ENCODE measurements at regions not wholly inside any gene's neighbourhood (a gene's known extent, or its start where the extent isn't known, plus 50 kb on each side); places are given as distances from the start of the nearest gene placed in this dataset.
A peak's percentile ranks its signal among the peaks of the same experiment; 100 is the strongest.
"Not testable (repeated sequence)": the region's sequence is repeated elsewhere in the genome, so short reads cannot be mapped to it uniquely, and the experiment has no call there.

GRCh38 chr3:34013818-34014570 lies 215.6 kb downstream of the PDCD6IP start:
- no peak for DNase-seq

GRCh38 chr3:34015204-34016142 lies 217.0 kb downstream of the PDCD6IP start:
- no peak for DNase-seq

- DNase-seq, result peak; percentile 20 to 35
These were observed 218.6 kb downstream of the PDCD6IP start for GRCh38 chr3:34016925-34017587.

DNA sequence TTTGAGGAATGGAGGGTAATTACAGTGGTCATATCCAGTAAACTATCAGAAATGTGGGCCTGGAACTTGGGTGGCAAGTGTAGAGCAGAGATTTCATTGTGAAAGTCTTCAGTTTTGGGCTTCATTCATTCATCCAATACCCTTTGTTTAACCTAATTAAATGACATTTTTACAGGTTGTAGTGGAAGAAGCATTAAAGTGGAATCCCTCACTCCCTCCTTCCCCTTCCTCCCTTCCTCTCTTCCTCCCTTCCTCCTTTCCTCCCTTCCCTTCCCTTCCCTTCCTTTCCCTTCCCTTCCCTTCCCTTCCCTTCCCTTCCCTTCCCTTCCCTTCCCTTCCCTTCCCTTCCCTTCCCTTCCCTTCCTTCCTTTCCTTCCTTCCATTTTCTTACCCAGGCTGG lies 219.3 kb downstream of the PDCD6IP start:
- no peak for DNase-seq

GRCh38 chr3:34019158-34019557 lies 220.7 kb downstream of the PDCD6IP start:
- no peak for DNase-seq

DNA sequence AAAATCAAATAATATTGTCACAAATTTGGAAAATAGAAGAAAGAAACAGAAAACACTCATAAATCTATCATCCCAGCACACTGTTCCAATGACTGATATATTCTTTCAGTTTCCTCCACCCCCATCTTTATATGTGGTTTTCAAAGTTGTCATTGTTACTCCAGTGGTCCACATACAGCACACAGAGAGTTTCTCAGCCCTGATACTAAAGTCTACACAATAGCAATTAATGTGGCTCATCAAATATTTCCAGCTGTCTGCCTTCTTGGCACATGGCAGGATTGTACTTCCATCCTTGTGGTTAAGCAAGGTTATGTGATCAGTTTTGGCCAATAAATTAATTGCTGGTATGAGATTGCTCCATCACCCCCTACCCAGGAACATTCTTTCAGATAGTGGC lies 221.7 kb downstream of the PDCD6IP start:
- DNase-seq, result no peak

DNA sequence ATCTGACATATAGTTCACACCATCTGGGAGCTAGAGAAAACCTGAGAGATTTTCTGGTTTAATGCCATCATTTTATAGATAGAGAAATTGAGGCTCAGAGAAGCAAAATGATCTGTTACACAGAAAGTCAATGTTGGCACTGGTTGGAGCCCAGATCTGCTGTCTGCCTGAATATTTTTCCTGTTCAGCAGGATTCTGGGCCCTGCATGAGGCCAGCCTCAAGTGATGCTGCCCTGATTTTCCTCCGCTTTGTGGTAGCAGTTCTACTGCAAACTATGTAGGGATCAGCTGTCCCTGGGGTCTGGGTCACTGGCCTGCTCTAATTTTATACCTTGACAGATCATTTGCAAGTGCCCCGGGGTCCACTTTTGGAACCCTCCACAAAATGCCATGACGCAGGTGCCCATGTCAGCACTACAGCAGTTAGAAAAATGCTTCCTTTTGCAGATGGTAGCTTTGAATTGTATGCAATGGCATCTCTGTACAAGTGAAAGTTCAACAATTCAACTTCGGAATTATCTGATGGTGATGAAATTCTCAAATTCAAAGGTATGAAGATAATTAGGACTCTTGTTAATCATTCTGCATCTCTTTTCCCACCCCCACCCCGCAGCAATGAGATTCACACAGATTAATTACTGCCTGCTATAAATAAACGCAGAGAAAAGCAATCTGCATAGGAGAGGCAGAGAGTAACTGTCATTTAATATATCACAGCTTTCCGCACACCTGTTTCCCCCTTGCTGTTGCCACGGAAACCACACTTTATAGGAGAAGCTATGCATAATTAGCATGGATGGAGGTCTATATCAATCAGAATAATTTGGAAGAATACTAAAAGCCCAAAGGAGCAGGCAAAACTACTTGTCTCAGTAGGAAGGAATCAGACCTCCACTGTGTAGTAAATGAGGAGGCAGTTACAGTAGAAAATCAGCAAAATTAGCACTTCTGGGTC lies 222.6 kb downstream of the PDCD6IP start:
- DNase-seq, result no peak

DNA sequence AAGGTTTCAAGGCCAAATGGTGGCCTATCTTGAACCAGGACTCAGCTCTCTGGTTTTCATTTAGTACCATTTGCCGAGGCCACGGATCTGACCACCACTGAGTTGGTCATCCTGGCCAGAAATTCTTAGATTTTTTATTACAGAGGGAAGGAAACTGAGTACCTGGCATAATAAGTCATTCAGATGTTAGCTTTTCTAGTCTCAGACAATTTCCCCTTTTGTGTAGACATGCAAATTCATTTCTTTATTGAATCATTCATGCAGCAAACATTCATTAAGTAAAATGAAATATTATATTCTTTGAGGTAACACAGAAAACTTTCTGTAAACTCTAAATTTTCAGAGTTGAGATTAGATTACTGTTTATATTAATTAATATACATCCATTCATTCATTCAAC lies 223.7 kb downstream of the PDCD6IP start:
- no peak for DNase-seq

DNA sequence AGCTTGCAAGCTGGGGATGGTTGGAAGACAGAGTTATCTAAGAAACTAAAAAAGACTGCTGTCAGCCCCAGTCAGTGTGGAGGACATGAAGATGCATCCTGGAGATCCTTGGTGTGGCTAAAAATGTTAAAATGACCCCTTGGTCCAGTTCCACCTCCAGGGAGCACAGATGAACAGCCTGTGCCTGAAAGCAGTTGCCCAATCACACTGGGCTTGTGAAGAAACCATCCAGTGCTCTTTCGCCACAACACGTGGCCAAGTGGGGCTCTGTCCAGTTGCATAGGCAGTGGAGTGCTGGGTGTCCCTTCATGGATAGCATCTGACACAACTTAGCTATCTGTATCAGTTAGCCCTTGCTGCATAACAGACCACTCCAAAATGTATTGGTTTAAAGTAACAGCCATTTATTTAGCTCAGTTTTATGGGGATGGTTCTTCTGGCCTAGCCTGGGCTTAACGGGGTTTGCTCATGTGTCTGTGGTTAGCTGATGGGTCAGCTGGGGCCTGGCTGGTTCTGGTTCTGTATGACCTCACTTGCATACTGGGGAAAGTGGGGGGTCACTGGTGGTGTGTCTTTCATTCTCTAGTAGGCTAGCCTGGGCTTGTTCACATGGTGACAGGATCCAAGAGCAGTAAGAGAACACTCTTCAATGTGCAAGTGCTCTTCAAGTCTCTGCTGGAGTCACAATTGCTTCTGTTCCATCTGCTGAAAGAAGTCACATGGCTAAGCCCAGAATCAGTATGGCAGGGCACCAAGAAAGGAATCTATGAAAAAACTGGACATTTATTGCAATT lies 226.2 kb downstream of the PDCD6IP start:
- no peak for DNase-seq

DNA sequence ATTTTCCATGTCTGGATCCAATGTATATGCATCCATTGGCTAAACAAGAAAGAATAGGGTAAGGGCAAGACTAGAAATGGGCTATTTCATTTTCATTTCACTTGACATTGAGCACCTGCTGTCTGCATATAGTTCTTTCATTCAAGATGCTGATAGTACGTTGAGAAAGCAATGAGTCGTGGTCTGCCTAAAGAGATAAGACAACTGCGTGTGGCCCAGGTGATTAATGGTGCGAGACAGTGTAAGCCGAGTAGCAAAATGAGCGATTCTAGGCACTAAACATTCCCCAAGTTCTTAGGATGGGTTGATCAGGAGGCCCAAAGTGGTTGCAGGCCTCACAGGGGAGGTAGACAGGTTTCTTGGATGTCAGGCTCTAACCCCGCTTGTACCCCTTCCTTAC lies 235.4 kb downstream of the PDCD6IP start:
- DNase-seq, result no peak

GRCh38 chr3:34034840-34035239 lies 236.4 kb downstream of the PDCD6IP start:
- no peak for DNase-seq

DNA sequence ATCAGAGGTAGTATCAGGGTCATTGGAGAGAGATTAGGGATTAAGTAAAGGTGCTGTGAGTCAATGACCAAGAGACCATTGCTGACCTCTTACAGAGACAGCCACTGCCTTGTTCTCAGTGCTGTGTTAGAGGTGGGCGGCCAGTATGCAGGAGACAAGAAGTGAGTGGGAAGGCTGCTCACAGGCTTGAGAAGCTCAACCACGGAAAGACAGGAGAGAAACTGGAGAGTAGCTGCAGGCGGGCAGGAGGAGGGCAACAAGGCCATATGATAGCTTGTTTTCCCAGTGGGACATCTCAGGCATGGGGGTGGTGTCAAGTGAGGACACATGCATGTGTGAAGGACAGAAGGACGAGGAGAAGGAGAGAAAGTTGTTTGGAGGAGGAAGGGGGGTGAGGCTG lies 237.3 kb downstream of the PDCD6IP start:
- DNase-seq, result no peak

GRCh38 chr3:34037260-34037659 lies 238.8 kb downstream of the PDCD6IP start:
- no peak for DNase-seq

- no peak for DNase-seq
These were observed 239.7 kb downstream of the PDCD6IP start for GRCh38 chr3:34038131-34038530.

DNA sequence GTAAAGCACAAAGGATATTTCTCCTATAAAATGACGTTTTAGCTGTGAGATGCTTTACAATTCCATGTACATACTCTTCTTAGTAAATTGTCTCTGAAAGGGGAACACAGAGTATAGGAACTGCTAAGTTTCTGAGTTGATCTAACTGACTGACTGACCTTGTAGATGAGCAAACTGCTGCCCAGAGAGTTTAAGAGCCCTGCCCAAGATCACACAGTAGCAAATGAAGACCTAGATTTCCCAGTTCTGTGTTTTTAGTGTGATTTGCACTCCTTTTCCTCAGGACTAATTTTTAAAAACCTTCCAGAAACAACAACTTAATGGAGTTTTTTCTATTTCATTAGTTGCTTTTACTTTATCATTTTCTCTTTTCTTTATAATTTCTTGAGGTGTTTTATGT lies 247.7 kb downstream of the PDCD6IP start:
- no peak for DNase-seq

DNA sequence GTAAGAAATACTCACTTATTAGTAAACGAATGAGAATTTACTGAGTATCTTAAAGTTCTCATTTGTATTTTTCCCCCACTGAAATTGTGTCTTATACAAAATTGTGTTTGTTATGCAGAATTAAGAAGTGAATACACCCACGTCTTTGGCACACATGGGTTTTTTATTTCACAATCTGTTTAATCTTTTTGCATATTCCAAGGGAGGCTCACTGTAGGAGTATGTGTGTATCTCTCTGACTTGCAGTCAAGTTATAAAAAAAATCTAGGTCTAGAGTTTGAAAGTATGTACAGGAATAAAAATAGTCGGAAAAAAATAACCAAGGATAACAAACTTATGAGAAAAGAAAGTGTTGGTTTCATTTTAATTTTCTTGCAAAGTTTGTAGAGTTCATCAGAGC lies 255.2 kb downstream of the PDCD6IP start:
- no peak for DNase-seq

- DNase-seq, result no peak
These were observed 257.9 kb downstream of the PDCD6IP start for GRCh38 chr3:34056181-34056910.

GRCh38 chr3:34056951-34057390 lies 258.5 kb downstream of the PDCD6IP start:
- no peak for DNase-seq

GRCh38 chr3:34060995-34061394 lies 262.6 kb downstream of the PDCD6IP start:
- DNase-seq, result not testable (repeated sequence)

DNA sequence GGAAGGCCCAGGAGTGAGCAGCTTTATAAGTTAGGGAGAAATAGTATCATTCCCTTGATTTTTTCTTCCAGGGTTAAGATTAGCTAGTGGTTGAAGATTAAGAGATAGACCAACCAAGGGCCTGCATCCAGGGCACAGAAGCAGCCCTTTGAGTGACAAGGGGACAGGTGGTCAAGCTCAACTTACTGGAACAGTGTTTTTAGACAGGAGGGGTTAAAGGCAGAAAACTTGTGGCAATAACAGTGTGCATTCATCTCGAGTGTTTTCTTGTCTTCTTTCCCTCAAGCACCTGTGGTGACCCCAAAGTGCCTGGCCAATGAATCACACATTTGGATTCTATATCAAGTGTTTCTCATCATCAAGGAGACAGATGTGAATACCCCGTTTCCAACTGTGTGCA lies 267.5 kb downstream of the PDCD6IP start:
- DNase-seq, result no peak

DNA sequence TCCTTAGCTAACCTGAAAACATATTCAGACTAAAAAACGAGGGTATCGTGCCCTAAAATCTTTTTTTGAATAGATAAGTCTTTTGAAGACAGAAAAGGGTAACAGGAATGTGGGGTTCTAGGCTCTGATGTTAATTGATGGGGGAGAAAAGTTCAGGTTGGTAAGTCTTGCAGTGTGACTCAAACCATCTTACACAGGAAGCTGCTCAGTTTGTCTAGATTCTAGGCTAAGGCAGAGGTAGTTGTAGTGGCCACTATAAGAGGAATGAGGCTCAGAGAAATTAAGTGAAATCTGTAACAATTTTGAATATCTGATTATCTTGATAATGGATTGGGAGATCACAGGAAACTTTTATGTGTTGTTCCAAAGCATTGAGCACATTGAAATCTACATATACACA lies 267.9 kb downstream of the PDCD6IP start:
- no peak for DNase-seq
